Dedifferentiated amniotic fluid mesenchymal stem cell (primary cell): ENCODE measurements at regions not wholly inside any gene's neighbourhood (a gene's known extent, or its start where the extent isn't known, plus 50 kb on each side); places are given as distances from the start of the nearest gene placed in this dataset.
"Not testable (repeated sequence)": the region's sequence is repeated elsewhere in the genome, so short reads cannot be mapped to it uniquely, and the experiment has no call there.

Experiments
- DNase-seq: peaks from one replicate; pipeline ENCODE4 v3.0.0-alpha.2; 2016; ENCODE audit errors: extremely low spot score

DNA sequence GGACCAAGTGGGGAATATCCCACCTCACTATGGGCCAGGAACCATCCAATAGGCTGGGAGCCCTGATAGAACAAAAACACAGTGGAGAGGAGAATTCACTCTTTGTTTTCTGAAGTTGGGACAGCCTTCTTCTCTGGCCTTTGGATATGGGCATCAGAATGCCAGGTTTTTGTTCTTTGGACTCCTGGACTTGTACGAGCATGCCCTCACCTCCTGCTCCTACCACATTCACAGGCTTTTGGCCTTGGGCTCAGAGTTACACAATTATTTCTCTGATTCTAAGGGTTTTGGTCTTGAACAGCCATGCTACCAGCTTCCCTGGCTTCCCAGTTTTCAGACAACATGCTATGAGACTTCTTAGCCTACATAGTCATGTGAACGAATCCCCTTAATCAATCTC, 732.9 kb upstream of the VRK2 start:
- no peak for DNase-seq

DNA sequence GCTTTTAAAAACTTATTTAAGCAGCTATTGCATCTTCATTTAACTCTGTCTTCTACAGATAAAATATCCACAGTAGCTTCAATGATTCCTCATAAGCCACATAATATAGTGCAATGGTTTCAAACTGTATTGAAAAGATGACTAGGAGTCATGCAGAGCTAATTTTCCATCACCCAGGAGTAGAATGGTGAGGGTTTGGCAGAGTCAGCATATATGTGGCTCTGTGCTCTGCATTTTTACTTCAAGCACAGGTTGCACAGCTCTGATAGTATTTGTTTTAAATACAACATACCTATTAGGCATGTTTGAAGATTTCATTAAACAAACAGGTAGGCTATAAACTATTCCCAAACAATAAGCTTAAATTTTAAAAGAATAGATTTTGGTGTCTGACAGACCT, 731.9 kb upstream of the VRK2 start:
- no peak for DNase-seq

DNA sequence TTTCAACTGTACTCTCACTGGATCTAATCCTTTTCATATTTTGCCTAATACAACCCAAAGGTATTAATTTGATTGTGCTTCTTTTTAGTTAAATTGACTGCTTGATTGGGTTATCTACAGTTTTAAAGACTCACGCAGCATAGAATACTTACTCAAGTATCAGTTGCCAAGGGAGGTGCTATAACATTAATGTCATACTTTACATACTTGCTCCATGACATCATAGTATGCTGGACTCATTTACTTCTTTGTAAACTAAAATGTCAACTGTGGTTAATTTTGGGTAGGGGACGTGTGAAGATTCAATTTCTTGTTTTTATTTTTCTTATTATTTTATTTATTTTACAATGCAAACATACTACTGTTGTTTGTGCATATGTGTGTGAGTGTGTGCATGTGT, 716.2 kb upstream of the VRK2 start:
- no peak for DNase-seq

DNA sequence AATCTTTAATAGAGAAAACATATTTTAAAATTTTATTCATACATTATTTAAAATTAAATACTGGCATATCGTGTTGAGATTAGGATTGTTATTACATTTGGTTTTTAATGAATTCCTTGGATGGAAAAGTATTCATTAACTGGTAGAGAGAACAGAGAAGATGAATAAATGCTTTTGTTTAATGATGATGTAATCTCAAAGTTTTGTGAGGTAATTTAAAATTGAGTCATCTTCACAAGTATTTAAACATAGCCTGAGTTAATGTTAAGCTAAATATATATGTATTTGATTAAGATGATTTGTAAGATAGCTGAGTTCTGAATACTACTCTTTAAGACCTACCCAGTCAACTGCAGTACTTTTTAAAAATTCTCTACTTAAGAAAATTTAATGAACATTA, 713.4 kb upstream of the VRK2 start:
- DNase-seq, result no peak

DNA sequence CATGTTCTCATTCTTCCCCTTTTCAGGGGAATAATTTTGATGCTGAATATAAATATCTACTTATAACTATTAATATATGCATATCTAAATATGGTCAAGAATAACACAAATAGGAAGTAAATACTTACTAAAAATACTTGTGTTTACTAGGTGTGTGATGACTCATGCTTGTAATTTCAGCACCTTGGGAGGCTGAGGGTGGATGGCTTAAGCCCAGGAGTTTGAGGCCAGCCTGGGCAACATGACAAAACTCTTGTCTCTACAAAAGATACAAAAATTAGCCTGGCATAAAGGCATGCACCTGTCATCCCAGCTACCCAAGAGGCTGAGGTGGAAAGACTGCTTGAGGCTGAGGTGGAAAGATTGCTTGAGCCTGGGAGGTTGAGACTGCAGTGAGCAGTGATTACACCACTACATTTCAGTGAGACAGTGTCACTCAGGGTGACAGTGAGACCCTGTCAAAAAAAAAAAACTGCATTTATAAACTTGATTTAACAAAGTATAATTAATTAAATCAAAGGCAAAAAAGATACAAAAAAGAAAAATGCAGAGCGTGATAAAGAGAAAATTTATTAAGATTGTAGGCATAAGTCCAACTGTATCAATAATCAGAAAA, 703.1 kb upstream of the VRK2 start:
- DNase-seq, result no peak

DNA sequence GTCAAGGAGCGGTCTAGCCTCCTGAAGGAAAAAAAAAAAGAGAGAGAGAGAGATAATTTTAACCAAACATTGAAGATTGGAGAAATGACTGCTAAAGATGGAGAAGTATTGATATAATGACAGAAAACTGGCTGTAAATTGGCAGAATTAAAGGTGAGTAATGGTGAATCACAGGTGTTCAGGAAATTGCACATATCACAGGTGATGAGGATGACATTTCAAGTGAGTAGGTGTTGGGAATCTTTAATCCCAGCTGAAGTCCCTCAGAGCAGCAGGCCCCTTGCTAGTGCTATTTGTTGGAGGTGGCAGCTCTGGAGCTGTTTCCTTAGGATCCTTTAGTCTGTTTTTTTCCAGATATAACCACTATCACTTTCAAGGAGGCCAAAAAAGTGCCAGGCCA, 678.4 kb upstream of the VRK2 start:
- DNase-seq, result no peak

DNA sequence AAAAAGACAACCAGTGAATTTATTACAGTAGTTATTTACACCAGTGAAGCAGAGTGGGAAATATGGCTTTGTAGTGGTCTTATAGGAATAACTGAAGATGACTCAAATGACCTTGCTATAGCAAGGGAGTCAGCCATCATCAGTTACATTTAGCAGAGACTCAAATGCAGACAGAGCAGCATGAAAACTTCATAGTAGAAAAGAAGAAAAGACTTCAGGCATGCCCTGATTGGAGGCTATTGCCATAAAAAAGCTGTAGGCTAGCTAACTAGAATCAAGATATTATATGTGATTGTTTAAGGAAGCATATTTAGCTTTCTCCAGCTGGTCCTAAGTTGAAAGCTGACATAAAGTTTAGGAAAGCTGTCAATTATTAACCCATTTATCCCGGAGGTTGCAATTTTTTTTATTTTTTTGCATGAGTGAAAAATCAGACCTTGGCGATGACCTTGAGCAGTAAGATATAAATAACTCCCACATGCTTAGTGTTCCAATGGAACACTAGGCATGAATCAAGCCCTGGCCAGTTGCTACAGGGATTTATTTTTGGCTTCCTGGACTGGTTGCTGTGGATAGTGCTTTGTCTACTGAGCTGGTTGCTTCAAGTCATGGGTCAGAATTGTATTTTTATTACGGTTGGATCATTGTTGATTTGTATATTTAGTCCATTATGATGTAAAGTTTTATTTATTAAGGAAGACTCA, 675.6 kb upstream of the VRK2 start:
- DNase-seq, result no peak

DNA sequence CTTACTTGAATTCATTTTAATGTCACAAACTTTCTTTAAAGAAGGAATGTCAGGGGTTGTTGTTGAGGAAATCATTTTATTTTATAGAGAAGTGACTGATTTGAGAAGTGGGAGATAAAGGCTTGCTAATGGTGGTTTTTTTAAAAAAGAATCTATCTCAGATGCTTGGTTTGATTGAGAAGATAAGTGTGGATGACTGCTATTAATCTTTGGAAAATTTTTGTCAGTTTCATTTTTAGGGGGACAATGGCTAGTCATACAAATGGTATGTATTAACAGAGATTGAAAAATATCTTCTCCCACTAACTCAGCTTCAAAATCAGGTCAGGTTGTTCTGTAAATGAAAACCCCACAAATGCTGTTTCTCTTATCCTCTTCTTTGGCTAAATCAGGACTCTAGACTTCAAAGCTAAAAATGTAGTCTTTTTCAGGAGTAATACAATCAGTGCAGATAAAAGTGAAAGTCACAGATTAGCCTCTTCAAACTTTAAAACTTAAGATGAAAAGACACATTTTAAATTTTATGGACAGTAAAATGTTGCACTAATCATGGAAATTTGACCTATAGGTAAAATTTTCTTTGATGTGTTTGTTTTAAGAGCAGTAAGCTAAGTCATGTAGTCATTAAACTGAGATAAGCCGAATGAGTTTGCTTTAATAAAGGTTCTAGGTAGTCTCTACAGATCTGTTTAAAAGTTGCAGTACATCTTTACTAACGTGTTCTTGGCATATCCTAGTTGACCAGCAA, 674.2 kb upstream of the VRK2 start:
- DNase-seq, result no peak

DNA sequence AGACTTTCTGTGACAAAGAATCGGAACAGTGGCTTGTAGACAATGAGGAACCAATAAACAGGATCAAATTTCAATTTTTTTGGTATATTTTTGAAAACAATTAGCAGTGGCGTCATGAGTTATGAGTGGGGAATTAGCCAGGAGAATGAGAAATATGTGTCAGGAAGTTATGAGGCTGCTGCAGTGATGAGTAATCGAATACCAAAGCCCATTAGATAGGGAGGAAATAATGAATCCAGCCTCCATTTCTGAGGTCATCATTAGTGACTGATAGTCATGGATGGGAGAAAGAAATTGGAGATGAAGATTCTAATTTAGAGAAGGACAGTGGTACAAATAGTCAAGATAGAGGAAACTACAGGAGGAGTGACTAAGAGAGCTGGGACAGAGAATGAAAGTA, 673.1 kb upstream of the VRK2 start:
- peak; percentile 16 for DNase-seq

DNA sequence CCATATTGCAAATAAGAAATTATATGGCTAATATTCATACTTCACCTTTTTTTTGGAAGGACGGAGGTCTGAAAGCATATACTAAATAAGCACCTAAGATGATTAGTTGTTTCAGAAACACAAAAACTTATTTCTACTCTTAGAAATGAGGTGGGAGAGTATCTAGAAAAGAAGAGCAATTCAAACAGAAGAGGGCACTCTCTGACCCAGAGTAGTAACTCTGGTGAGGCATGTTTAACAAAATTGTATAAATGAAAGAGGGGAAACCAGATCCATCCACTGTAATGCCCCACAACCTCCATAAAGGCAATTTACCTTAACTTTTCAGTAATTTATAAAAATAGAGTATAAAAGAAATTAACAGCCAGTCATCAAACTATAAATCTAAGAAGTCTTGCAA, 669.6 kb upstream of the VRK2 start:
- DNase-seq, result no peak

DNA sequence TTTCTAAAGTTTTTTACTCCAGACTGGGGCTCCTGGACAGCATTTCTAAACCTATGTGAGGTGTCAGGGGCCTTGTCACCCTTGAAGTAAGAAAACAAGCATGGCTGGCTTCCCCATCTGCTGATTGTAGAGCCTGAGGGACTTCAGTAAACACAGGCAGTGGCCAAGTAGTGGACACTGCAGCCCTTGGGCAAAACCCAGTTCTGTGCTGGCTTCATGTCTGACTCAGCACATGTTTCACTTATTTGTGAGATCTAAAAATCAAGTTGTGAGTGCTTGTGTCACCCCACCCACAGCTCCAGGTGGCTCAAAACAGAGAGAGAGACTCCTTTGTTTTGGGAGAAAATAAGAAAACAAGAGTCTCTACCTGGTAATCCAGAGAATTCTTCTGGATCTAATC, 660.3 kb upstream of the VRK2 start:
- DNase-seq, result no peak

DNA sequence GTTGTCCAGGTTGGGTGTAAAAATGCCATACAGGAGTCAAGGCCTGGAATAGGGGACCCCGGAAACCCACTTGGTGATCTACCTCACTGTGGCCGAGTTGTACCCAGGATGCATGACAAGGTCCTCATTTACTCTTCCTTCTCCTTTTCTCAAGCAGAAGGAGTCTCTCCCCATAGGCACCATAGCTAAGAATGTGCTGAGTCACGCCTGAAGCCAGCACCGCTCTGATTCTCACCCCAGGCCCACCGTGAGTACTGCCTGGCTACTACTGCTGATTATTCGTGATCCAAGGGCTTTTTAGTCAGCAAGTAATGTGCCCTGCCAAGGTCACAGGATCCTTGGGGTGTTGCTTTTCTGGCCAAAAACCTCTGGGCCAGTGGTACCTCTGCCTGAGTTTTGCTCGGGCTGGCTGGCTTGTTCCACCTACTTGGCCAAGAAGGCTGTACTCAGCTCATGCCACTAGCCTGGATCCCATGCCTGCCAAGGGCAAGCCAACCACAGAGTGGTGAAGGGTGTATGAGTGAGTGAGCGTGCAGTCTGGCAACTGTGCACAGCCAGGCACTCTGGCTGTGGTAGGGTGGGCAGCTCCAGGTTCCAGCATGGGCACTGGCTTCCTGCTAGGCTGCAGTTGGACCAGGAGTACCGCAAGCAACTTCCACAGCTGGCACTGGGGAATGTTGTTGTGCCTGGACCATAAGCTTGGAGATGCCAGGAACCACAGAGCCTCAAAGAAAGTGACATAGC, 650.1 kb upstream of the VRK2 start:
- no peak for DNase-seq

DNA sequence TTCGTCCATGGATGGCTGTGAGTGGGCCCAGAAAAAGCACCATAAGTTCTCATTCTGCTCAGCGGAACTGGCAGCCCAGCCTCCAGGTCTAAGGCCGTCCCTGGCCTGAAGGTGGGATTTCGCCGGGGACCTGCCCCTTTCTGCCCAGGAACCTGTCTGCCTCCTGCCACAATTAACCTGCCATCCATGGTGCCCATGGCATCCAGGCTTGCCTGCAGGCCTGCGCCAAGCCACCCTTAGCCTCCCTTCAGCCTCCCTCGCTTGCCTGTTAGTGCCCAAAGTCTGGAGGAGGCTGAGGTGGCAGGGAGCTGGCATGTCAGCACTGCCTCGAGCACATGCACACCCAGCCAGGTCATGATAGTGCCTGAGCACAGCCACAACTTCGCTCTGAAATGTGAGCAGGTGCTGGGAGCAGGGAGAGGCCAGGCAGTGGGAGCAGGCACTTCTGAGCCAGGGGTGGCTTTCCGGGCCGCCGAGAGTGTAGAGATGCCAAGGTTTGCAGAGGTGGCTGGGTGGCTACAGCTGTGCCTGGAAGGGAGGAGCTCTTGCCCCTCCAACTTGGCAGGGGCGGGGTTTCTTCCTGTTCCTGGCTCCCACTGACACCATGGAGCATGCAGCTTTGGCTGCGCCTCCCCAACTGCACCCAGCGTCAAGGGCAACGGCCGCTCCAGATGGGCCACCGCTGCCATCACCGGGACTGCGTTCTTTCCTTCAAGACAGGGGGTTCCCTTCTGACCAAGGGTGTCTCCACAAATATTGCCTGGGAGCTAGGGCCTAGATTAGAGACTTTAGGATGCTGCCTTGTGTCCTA, 648.9 kb upstream of the VRK2 start:
- DNase-seq, result no peak

DNA sequence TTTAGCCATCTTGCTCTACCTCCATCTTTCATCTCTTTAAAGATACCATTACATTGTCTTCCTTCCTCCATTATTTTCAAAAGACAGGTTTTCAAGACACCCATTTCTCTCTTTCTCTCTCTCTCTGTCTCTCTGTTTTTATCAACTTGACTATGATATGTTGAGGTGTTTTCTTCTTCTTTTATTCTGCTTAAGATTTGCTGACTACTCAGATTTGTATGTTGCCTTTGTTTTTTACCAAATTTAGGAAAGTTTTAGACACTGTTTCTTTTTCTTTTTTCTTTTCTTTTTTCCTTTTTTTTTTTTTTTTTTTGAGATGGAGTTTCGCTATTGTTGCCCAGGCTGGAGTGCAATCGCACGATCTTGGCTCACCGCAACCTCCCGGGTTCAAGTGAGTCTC, 647.5 kb upstream of the VRK2 start:
- no peak for DNase-seq

DNA sequence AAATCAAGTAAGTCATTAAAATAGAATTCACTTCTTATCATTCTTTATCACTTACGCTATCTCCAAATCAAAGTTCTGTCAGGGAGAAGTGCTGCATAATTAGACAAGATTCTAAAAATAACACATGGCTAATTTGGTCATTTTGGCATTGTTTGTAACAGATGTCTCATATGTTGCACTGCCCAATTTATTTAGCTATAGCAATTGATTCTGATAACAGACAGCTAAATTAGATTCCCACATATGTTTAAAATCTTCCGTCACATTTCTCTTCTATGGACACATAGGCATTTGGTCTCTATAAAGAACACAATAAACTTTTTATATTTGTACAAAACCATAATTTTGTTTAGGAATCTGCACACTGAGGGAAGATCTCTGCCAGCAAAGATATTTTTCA, 644.5 kb upstream of the VRK2 start:
- DNase-seq, result no peak

DNA sequence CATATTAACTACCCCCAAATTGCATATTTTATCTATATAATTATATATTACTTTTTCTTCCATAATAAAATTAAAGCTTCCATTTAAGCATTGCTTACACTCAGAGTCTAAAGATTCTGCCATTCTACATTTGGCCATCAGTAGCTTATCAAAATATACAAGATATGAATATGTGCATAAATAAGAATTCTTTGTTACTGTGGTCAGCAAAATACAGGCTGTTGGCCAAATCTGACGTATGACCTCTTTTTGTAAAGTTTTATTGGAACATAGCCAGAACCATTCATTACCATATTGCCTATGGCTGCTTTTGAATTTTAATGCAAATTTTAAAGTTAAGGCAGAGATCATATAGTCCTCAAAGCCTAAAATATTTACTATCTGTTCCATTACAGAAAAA, 643.9 kb upstream of the VRK2 start:
- DNase-seq, result no peak

DNA sequence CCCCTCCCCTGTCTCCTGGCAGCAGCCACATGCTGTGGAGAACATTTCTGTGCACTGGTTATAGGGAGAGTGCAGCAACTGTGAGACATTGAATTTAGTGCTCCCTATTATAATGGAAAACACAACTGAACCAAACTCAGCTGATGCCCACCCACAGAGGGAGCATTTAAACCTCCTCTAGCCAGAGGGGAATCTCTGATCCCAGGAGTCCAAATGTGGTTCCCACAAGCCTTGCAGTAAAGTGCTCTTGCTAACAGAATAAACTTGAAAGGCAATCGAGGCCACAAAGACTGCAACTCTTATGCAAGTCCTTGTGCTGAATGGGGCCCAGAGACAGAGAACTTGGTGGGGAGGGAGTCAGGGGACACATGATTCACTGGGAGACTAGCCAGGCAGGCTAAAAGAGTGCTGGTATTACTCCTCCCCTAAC, 638.8 kb upstream of the VRK2 start:
- DNase-seq, result no peak

DNA sequence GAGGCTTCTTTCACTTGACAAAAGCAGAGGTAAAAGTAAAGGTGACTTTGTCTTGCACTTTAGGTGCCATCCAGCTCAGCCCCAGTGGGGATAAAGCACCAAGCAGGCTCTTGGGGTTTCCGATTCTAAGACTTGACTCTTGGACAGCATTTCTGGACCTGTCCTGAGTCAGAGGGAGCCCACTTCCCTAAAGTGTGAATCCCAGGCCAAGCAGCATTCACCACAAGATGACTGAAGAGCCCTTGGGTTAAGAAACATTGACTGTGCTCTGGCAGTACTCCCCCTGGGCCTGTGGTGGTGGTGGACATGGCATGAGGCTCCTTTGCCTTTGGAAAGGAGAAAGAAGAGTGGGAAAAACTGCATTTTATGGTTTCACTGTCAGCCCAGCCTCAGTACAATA, 638.0 kb upstream of the VRK2 start:
- DNase-seq, result no peak

DNA sequence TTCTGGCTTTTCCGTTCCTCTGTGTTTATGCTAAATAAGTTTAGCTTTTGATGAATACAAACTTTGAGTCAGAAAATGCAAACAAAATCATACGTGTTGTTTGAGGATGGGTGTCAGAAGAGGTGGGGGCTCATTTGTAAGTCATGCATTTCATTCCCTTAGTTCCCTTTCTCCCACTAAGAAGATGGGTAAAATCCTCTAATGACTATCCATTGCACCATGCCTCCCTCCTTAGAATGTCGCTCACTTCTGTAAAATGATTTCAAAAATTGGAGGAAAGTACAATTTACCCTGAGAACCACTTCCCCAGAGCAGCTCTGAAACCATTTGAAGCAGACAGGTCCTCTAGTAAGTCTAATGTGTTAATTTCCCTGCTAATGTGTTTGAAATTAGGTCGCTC, 629.6 kb upstream of the VRK2 start:
- DNase-seq, result no peak

DNA sequence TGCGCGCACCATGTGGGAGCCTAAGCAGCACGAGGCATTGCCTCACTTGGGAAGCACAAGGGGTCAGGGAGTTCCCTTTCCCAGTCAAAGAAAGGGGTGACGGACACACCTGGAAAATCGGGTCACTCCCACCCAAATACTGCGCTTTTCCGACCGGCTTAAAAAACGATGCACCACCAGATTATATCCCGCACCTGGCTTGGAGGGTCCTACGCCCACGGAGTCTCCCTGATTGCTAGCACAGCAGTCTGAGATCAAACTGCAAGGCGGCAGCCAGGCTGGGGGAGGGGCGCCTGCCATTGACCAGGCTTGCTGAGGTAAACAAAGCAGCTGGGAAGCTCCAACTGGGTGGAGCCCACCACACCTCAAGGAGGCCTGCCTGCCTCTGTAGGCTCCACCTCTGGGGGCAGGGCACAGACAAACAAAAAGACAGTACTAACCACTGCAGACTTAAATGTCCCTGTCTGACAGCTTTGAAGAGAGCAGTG, 627.7 kb upstream of the VRK2 start:
- DNase-seq, result not testable (repeated sequence)

DNA sequence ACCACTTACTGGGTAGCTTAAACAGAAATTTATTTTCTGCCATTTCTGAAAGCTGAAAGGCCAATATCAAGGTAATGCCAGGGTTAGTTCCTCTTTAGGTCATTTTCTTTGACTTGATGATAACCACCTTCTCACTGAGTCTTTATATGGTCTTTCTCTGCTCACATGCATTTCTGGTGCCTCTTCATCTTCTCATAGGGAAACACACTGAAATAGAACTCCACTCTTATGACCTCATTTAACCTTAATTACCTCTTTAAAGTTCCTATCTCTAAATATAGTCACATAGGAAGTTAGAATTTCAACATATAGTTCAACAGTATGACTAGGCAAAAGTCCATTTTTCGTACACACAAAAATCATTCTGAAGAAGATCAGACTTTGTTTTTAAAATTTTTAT, 616.8 kb upstream of the VRK2 start:
- no peak for DNase-seq

DNA sequence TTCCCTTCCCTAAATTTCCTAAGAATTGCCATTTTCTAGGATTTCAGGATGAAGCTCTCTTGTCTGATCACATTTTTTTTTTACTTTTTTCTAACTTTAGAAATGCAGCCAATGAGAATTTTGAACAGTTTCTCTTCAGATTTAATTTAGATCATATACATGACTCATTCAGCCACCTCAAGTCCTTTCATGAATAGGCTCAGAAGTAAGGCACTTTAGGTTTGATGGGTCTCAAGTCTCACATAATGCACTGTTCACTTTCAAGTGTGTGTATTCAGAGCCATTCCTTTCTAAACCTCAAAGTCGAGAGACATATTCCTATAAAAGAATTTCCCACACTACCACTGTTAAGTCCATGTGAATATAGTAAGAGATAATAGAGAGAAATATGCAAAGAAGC, 614.1 kb upstream of the VRK2 start:
- DNase-seq, result no peak
